ENCODE measurements at regions not wholly inside any gene's neighbourhood (a gene's known extent, or its start where the extent isn't known, plus 50 kb on each side); places are given as distances from the start of the nearest gene placed in this dataset.

GRCh38 chr3:157566596-157566995 is 63.4 kb upstream of the VEPH1 start:
- Histone ChIP-seq H3K4ac (replicated peaks; ENCODE audit: insufficient read length, low read depth, low read length) (no peak overlapping the region), H3K27ac (ENCODE audit: low read depth, low read length) (no peak overlapping the region), H3K36me3 (ENCODE audit: control insufficient read depth in 2 of 4, insufficient read depth in 4 of 4, low read length in 3 of 4) (no peaks in the 10 kb centered on the region), H3K56ac (replicated peaks; ENCODE audit: insufficient read length, low read depth, low read length) (no peak overlapping the region), H2BK15ac (ENCODE audit: low read length) (no peak overlapping the region), H2BK20ac (ENCODE audit: low read length) (no peak overlapping the region), H3K4me1 (replicated peaks in 1 of 4; ENCODE audit: control insufficient read depth in 3 of 4, insufficient read depth in 4 of 4, low read length in 3 of 4) (no peaks in the 10 kb centered on the region), H4K5ac (ENCODE audit: insufficient read length, low read depth, low read length) (no peak overlapping the region), H2BK12ac (ENCODE audit: low read depth, low read length) (no peak overlapping the region), H2BK120ac (replicated peaks; ENCODE audit: low read depth, low read length) (no peak overlapping the region), H4K91ac (replicated peaks; ENCODE audit: insufficient read length, low read length) (no peak overlapping the region), H3K14ac (ENCODE audit: insufficient read length) (no peak overlapping the region), H3K23ac (ENCODE audit: insufficient read length) (no peak overlapping the region), H3K79me1 (ENCODE audit: low read depth, low read length) (no peaks in the 10 kb centered on the region), H3K18ac (ENCODE audit: extremely low read depth, low read length) (no peak overlapping the region), H3K79me2 (ENCODE audit: control insufficient read depth in 1 of 2, insufficient read depth in 2 of 2, low read length in 2 of 2) (no peaks in the 10 kb centered on the region), H3K9ac (replicated peaks in 1 of 4; ENCODE audit: extremely low read depth in 1 of 4, low read depth in 3 of 4, low read length in 3 of 4) (no peak overlapping the region), H2AFZ (ENCODE audit: low read length) (no peak overlapping the region), H2AK5ac (ENCODE audit: low read depth, low read length) (no peak overlapping the region), H3K27me3 (replicated peaks in 1 of 4; ENCODE audit: control insufficient read depth in 3 of 4, extremely low read depth in 1 of 4, insufficient read depth in 3 of 4, low read length in 3 of 4) (no peaks in the 10 kb centered on the region), H2BK5ac (ENCODE audit: low read depth, low read length) (no peak overlapping the region), H3K23me2 (ENCODE audit: low read depth, low read length) (no peaks in the 10 kb centered on the region), H3K4me3 (ENCODE audit: extremely low read depth in 1 of 4, insufficient read depth in 2 of 4, low read depth in 3 of 4, low read length in 4 of 4) (no peak overlapping the region), H3K9me3 (ENCODE audit: insufficient read depth in 2 of 2, low read depth in 1 of 2, low read length in 1 of 2) (no peaks in the 10 kb centered on the region), H4K8ac (ENCODE audit: extremely low read depth, insufficient read depth, low read length) (no peak overlapping the region), H3K4me2 (ENCODE audit: insufficient read depth in 1 of 2, low read depth in 2 of 2, low read length in 2 of 2) (no peak overlapping the region), H4K20me1 (replicated peaks in 1 of 2; ENCODE audit: control insufficient read depth in 1 of 2, insufficient read depth in 2 of 2, low read length in 2 of 2) (no peaks in the 10 kb centered on the region)
- FAIRE-seq (no peak), DNase-seq (ENCODE audit: low read depth in 1 of 2, low spot score in 2 of 2) (no peak)
- 89% methylated on average over 1 of the region's 1 CpG; no CpG with 5 or more reads in 1 of the 2 experiments for WGBS, 2 experiments (ENCODE audit: extremely low coverage in 1 of 2, insufficient coverage in 1 of 2, insufficient read length in 1 of 2, insufficient replicate concordance in 2 of 2, low coverage in 1 of 2, low lambda C conversion rate in 2 of 2, missing lambda C conversion rate in 1 of 2)
- CTCF ChIA-PET (ENCODE audit: partially characterized antibody): no interaction called here
- TF ChIP-seq KDM1A (IDR thresholded peaks at IDR 0.05; ENCODE audit: borderline replicate concordance, low read length): no peak
- no peak for TF ChIP-seq CBX5 (IDR thresholded peaks at IDR 0.05; ENCODE audit: low read depth, low read length)
- TF ChIP-seq CTBP2 (IDR thresholded peaks at IDR 0.05; ENCODE audit: borderline replicate concordance, insufficient read depth, insufficient read length, low read length): no peak
- no peak for TF ChIP-seq MAFK (IDR thresholded peaks at IDR 0.05; ENCODE audit: low read depth, low read length)
- TF ChIP-seq TBP (IDR thresholded peaks at IDR 0.05; ENCODE audit: low read depth, low read length): no peak
- TF ChIP-seq JUND (IDR thresholded peaks at IDR 0.05; ENCODE audit: low read length): no peak
- no peak for TF ChIP-seq TAF7 (optimal IDR thresholded peaks at IDR 0.05; ENCODE audit: borderline replicate concordance, low read depth, low read length)
- no peak for TF ChIP-seq POU5F1 (IDR thresholded peaks at IDR 0.05; ENCODE audit: low read depth, low read length)
- TF ChIP-seq CBX8 (IDR thresholded peaks at IDR 0.05; ENCODE audit: borderline replicate concordance, low read depth, low read length): no peak
- TF ChIP-seq RBBP5 (IDR thresholded peaks at IDR 0.05; ENCODE audit: borderline replicate concordance, low read depth, low read length): no peak
- POLR2A ChIA-PET (ENCODE audit: partially characterized antibody): no interaction called here
